HL-60 (cell line): ENCODE measurements at regions not wholly inside any gene's neighbourhood (a gene's known extent, or its start where the extent isn't known, plus 50 kb on each side); places are given as distances from the start of the nearest gene placed in this dataset.
A peak's percentile ranks its signal among the peaks of the same experiment; 100 is the strongest.
"Not testable (repeated sequence)": the region's sequence is repeated elsewhere in the genome, so short reads cannot be mapped to it uniquely, and the experiment has no call there.

Experiments
- DNase-seq, 2 experiments: peaks; one replicate each; pipeline ENCODE4 v3.0.0-alpha.2; 2010 to 2020; ENCODE audit warnings: low read depth in 1 of 2, low spot score in 1 of 2
- H3K27ac ChIP-seq: fragments of 250-450 bp; sonication (Bioruptor Pico); replicated peaks from 2 replicates; pipeline ENCODE4 v1.5.1; 2020; ENCODE audit warnings: mild to moderate bottlenecking, moderate library complexity
- H3K27me3 ChIP-seq: fragments of 250-450 bp; sonication (Bioruptor Pico); 2 replicates; pipeline ENCODE4 v1.5.1; 2021; ENCODE audit warnings: mild to moderate bottlenecking, moderate library complexity; ENCODE audit not compliant: insufficient read depth, poor library complexity, severe bottlenecking
- H3K4me3 ChIP-seq: replicated peaks from 2 replicates; pipeline ENCODE4 v1.5.1; 2011; ENCODE audit warnings: mild to moderate bottlenecking, control low read depth, low read length; ENCODE audit not compliant: insufficient read depth
- GABPA ChIP-seq: IDR thresholded peaks from 2 replicates; pipeline ENCODE4 v1.6.1; 2012; ENCODE audit warnings: low read depth
- POLR2AphosphoS5 ChIP-seq: IDR thresholded peaks from 2 replicates; pipeline ENCODE4 v1.6.1; 2012; ENCODE audit warnings: low read depth
- SPI1 ChIP-seq: IDR thresholded peaks from 2 replicates; pipeline ENCODE4 v1.6.1; 2012; ENCODE audit warnings: low read depth, mild to moderate bottlenecking, borderline replicate concordance
- TF ChIP-seq, protein P1 (sequence below): IDR thresholded peaks from 2 replicates; pipeline ENCODE4 v1.6.1; 2012; ENCODE audit warnings: low read depth; ENCODE audit not compliant: insufficient replicate concordance
- TF ChIP-seq, protein P2 (sequence below): IDR thresholded peaks from one replicate; pipeline ENCODE4 v1.5.1; 2011; ENCODE audit warnings: low read length, control low read depth, inconsistent platforms; ENCODE audit not compliant: insufficient read depth

DNA sequence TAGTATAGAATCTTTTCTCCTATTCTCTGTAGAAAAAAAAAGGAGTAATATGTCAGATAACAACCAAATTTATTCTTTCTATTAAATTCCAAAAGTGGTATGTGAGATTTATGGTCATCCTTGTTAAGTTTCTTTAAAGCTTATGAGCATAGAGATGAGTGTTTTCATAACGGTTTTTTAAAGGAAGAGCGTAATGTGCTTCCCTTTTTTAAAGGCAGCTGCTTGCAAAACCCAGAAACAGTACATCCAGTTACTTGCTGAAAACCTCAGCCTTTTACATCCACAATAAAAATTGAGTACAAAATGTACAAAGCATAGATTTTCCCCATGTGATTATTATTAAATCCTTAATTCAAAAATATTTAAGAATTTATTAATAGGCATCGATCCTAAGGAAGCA, 53.6 kb upstream of the CD163 start:
- DNase-seq: peak; percentile 5 to 25
- TF ChIP-seq POLR2AphosphoS5: no peak
- TF ChIP-seq, protein P1, sequence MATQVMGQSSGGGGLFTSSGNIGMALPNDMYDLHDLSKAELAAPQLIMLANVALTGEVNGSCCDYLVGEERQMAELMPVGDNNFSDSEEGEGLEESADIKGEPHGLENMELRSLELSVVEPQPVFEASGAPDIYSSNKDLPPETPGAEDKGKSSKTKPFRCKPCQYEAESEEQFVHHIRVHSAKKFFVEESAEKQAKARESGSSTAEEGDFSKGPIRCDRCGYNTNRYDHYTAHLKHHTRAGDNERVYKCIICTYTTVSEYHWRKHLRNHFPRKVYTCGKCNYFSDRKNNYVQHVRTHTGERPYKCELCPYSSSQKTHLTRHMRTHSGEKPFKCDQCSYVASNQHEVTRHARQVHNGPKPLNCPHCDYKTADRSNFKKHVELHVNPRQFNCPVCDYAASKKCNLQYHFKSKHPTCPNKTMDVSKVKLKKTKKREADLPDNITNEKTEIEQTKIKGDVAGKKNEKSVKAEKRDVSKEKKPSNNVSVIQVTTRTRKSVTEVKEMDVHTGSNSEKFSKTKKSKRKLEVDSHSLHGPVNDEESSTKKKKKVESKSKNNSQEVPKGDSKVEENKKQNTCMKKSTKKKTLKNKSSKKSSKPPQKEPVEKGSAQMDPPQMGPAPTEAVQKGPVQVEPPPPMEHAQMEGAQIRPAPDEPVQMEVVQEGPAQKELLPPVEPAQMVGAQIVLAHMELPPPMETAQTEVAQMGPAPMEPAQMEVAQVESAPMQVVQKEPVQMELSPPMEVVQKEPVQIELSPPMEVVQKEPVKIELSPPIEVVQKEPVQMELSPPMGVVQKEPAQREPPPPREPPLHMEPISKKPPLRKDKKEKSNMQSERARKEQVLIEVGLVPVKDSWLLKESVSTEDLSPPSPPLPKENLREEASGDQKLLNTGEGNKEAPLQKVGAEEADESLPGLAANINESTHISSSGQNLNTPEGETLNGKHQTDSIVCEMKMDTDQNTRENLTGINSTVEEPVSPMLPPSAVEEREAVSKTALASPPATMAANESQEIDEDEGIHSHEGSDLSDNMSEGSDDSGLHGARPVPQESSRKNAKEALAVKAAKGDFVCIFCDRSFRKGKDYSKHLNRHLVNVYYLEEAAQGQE: no peak
- TF ChIP-seq, protein P2, sequence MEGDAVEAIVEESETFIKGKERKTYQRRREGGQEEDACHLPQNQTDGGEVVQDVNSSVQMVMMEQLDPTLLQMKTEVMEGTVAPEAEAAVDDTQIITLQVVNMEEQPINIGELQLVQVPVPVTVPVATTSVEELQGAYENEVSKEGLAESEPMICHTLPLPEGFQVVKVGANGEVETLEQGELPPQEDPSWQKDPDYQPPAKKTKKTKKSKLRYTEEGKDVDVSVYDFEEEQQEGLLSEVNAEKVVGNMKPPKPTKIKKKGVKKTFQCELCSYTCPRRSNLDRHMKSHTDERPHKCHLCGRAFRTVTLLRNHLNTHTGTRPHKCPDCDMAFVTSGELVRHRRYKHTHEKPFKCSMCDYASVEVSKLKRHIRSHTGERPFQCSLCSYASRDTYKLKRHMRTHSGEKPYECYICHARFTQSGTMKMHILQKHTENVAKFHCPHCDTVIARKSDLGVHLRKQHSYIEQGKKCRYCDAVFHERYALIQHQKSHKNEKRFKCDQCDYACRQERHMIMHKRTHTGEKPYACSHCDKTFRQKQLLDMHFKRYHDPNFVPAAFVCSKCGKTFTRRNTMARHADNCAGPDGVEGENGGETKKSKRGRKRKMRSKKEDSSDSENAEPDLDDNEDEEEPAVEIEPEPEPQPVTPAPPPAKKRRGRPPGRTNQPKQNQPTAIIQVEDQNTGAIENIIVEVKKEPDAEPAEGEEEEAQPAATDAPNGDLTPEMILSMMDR: no peak
- TF ChIP-seq GABPA: no peak
- peak; percentile 70 for TF ChIP-seq SPI1

DNA sequence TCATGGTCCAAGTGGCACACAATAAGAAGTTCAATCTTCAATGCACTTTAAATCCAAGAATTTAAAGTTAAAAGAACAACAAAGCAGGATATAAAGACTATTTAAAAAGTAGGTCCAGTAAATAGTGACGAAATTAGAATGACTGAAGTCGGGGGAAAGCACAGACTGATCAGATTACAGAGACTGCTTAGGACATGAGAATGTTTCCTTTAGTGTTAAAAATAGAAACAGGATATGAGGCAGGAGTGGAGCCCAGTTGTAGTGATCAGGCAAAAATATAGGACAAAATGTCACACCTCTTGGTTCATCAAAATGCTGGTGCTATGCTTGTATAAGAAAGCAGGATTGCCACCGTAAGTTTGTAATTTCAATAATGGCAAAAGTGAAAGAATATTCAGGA, 52.2 kb upstream of the CD163 start:
- no peak overlapping the region for H3K27ac ChIP-seq
- no peaks in the 10 kb centered on the region for H3K27me3 ChIP-seq
- no peak for DNase-seq
- no peak overlapping the region for H3K4me3 ChIP-seq
- TF ChIP-seq SPI1 (no peak), GABPA (no peak), POLR2AphosphoS5 (no peak)
- TF ChIP-seq, protein P2: no peak
- TF ChIP-seq, protein P1: no peak

More for the DNA sequence above, 53.6 kb upstream of the CD163 start:
- Histone ChIP-seq H3K27me3 (no peaks in the 10 kb centered on the region), H3K27ac (no peak overlapping the region), H3K4me3 (no peak overlapping the region)

DNA sequence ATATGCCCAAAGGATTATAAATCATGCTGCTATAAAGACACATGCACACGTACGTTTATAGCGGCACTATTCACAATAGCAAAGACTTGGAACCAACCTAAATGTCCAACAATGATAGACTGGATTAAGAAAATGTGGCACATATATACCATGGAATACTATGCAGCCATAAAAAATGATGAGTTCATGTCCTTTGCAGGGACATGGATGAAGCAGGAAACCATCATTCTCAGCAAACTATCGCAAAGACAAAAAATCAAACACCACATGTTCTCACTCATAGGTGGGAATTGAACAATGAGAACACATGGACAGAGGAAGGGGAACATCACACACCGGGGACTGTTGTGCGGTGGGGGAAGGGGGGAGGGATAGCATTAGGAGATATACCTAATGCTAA, 51.3 kb upstream of the CD163 start:
- DNase-seq, H3K27me3 ChIP-seq, H3K27ac ChIP-seq, H3K4me3 ChIP-seq: not testable (repeated sequence)
